BE2C (cell line): ENCODE measurements at regions not wholly inside any gene's neighbourhood (a gene's known extent, or its start where the extent isn't known, plus 50 kb on each side); places are given as distances from the start of the nearest gene placed in this dataset.
"Not testable (repeated sequence)": the region's sequence is repeated elsewhere in the genome, so short reads cannot be mapped to it uniquely, and the experiment has no call there.

ENCODE experiments used
- DNase-seq: peaks from one replicate; pipeline ENCODE4 v3.0.0-alpha.2; 2020
- H3K27me3 ChIP-seq: fragments of 250-450 bp; sonication (Bioruptor Pico); 2 replicates; pipeline ENCODE4 v1.5.1; 2020; ENCODE audit warnings: mild to moderate bottlenecking
- H3K36me3 ChIP-seq: fragments of 250-450 bp; sonication (Bioruptor Pico); 2 replicates; pipeline ENCODE4 v1.5.1; 2020; ENCODE audit warnings: mild to moderate bottlenecking
- H3K4me1 ChIP-seq: fragments of 250-450 bp; sonication (Bioruptor Pico); 2 replicates; pipeline ENCODE4 v1.5.1; 2020
- H3K4me3 ChIP-seq: 2 replicates; pipeline ENCODE4 v1.5.1; 2011; ENCODE audit warnings: low read depth, low read length
- H3K9me3 ChIP-seq: fragments of 250-450 bp; sonication (Bioruptor Pico); 2 replicates; pipeline ENCODE4 v1.5.1; 2020
- TF ChIP-seq, protein P1 (sequence below): IDR thresholded peaks from 2 replicates; pipeline ENCODE4 v1.5.1; 2012; ENCODE audit warnings: mild to moderate bottlenecking, low read depth, low read length

DNA sequence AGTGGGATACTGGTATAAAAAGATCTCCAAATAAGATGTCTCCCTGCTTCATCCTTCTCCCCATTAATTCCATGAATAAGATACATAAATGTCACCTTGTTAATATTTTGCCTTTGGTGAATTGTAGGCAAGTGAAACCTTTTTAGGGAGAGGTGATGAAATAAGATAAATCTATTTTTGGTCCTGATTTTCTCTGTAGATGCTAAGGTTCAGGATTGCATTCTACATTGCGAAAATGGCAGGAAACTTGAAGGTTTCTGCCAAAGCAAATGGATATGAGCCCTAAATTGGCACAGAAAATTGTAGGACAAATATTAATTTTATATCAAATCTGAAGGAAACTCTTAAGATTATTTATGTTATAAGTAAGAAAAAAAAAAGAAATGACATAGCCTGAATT, 107.1 kb downstream of the PLPPR4 start:
- H3K9me3 ChIP-seq: no peaks in the 10 kb centered on the region

DNA sequence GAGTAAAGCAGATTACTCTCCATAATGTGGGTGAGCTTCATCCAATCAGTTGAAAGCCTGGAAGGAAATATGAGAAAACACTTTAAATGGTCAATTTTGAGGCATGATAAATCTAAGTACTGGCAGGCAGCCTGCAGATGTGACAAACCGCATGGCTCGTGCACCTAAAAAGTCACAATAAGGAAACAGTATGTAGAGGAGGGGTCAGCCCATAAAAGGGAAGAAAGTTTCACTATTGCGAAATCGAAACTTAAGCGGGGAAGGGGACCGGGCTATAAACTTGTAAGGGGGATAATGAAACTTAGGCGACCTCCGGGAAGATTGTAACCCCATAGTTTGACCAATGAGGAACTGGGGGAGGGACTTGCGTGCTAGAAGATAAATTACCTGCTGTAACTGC, 109.8 kb downstream of the PLPPR4 start:
- no peaks in the 10 kb centered on the region for H3K9me3 ChIP-seq
- no peaks in the 10 kb centered on the region for H3K36me3 ChIP-seq
- TF ChIP-seq, protein P1, sequence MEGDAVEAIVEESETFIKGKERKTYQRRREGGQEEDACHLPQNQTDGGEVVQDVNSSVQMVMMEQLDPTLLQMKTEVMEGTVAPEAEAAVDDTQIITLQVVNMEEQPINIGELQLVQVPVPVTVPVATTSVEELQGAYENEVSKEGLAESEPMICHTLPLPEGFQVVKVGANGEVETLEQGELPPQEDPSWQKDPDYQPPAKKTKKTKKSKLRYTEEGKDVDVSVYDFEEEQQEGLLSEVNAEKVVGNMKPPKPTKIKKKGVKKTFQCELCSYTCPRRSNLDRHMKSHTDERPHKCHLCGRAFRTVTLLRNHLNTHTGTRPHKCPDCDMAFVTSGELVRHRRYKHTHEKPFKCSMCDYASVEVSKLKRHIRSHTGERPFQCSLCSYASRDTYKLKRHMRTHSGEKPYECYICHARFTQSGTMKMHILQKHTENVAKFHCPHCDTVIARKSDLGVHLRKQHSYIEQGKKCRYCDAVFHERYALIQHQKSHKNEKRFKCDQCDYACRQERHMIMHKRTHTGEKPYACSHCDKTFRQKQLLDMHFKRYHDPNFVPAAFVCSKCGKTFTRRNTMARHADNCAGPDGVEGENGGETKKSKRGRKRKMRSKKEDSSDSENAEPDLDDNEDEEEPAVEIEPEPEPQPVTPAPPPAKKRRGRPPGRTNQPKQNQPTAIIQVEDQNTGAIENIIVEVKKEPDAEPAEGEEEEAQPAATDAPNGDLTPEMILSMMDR: no peak
- H3K4me1 ChIP-seq: no peaks in the 10 kb centered on the region; the same call in 1 of the 2 replicates
- no peaks in the 10 kb centered on the region for H3K27me3 ChIP-seq
- DNase-seq: no peak
- no peak overlapping the region for H3K4me3 ChIP-seq

More for the DNA sequence above, 107.1 kb downstream of the PLPPR4 start:
- DNase-seq: no peak
- no peaks in the 10 kb centered on the region for H3K36me3 ChIP-seq
- H3K27me3 ChIP-seq: no peaks in the 10 kb centered on the region
- TF ChIP-seq, protein P1: no peak
- H3K4me1 ChIP-seq: peaks cover 6% of the 10 kb centered on the region; the same call in 1 of the 2 replicates
- no peak overlapping the region for H3K4me3 ChIP-seq

DNA sequence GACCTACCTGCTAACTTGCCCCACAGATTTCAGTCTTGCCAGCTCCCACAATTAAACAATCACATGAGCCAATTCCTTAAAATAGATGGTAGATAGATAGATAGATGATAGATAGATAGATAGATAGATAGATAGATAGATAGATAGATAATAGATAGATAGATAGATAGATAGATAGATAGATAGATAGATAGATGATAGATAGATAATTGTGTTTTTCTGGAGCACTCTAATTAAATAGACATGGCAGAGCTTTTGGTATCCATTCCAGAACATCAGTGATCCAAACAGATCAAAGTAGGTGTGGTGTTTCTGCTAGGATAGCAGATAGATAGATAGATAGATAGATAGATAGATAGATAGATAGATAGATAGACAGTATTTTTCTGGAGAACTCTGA, 110.4 kb downstream of the PLPPR4 start:
- H3K9me3 ChIP-seq, H3K36me3 ChIP-seq, H3K4me1 ChIP-seq, DNase-seq, H3K27me3 ChIP-seq, H3K4me3 ChIP-seq: not testable (repeated sequence)

DNA sequence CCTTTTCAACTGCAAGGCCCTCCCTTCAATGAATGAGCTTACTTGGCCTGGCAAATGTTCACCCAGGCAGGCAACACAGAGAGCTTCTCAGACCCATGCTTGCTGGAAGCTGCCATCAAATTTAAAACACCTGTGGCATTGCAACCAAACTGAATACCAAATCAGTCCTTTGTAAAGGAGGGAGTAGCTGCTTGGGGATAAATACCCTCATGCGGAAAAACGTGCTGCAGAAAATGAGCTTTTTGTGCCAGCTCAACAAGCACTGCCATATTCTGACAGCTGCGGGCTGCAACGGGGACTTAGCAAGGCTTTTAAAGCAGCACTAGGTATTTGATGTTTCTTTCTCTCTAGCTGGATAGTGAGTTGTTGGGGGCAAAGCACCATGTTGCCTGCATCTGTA, 119.7 kb downstream of the PLPPR4 start:
- no peaks in the 10 kb centered on the region; the same call in 1 of the 2 replicates for H3K4me1 ChIP-seq
- DNase-seq: no peak
- H3K27me3 ChIP-seq: no peaks in the 10 kb centered on the region
- no peaks in the 10 kb centered on the region; the same call in 1 of the 2 replicates for H3K9me3 ChIP-seq
- TF ChIP-seq, protein P1: no peak
- no peaks in the 10 kb centered on the region; the same call in 1 of the 2 replicates for H3K36me3 ChIP-seq
- H3K4me3 ChIP-seq: no peak overlapping the region

DNA sequence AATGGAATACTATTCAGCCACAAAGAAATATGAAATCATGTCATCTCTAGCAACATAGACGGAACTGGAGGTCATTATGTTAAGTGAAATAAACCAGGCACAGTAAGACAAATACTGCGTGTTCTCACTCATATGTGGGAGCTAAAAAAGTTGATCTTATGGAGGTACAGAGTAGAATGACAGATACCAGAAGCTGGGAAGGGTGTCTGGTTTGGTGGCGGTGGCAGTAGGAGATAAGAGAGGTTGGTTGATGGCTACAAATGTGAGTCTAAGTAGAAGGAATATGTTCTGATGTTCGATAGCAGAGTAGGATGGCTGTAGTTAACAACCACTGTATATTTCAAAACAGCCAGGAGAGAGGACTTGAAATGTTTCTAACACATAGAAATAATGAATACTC, 121.6 kb downstream of the PLPPR4 start:
- Histone ChIP-seq H3K27me3 (no peaks in the 10 kb centered on the region), H3K9me3 (no peaks in the 10 kb centered on the region; the same call in 1 of the 2 replicates), H3K4me1 (no peaks in the 10 kb centered on the region; the same call in 1 of the 2 replicates), H3K4me3 (no peak overlapping the region), H3K36me3 (no peaks in the 10 kb centered on the region; the same call in 1 of the 2 replicates)
- DNase-seq: peak; percentile 64
- TF ChIP-seq, protein P1: no peak

DNA sequence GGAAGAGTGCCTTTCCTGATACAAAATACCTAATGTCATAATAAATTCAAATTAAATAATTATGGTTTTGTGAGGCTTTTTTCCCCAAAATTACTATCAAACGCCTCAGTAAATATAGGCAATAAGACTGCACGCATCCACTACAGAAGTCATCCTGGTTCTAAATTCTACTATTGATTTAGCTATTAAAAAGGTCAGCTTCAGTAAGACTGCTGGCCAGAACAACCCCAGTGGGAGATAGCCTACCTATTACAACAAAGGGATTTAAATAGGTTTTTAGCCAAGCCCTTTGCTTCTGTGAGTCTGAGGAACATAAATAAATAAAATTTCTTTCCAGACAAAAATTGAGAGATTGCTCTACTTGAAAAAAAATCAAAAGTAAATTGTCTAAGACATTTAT, 132.1 kb downstream of the PLPPR4 start:
- Histone ChIP-seq H3K36me3 (no peaks in the 10 kb centered on the region), H3K9me3 (no peaks in the 10 kb centered on the region), H3K4me1 (no peaks in the 10 kb centered on the region), H3K4me3 (no peak overlapping the region), H3K27me3 (no peaks in the 10 kb centered on the region)
- TF ChIP-seq, protein P1: no peak
- no peak for DNase-seq

DNA sequence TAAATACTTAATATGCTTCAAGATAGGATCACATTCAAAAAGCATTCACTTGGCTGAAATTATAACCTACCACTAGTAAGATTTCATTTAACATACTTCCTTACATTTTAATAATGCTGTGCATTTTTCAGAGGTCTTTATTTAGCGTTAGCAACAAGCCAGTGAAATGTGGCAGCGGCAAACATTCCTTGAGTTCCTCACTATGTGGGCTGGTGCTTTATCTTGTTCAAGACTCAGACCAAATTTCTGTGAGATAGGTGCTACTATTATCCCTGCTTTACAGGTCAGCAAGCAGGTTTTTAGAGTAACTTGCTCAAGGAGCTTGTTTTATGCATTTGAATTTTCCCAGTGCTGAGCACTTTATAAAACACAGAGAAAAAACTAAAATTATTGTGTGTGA, 132.7 kb downstream of the PLPPR4 start:
- Histone ChIP-seq H3K4me1 (no peaks in the 10 kb centered on the region), H3K4me3 (no peak overlapping the region), H3K27me3 (no peaks in the 10 kb centered on the region), H3K9me3 (no peaks in the 10 kb centered on the region), H3K36me3 (no peaks in the 10 kb centered on the region)
- TF ChIP-seq, protein P1: no peak
- no peak for DNase-seq
